ENCODE measurements at regions not wholly inside any gene's neighbourhood (a gene's known extent, or its start where the extent isn't known, plus 50 kb on each side); places are given as distances from the start of the nearest gene placed in this dataset.

DNA sequence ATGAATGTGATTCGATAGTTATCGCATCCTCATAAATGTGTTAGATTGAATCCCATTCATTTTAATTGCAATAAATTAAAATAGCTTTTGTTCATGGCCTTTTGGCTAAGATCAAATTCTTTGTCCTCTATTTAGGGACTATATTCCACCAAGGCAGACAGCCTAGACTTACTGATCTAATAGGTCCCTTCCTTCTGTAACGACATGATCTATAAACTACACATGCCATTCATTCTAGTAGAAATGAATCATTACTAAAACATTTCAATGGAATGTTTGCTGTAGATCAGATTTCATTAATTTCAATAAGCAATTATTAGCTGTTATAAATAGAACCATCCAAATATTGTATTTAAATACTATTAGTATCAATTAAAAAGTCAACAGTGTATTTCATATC, 526.6 kb upstream of the KLHL1 start:
- DNase-seq (ENCODE audit: low read depth in 2 of 2), result no peak
- TF ChIP-seq CTCF (IDR thresholded peaks at IDR 0.05; ENCODE audit: low read depth, low read length), result no peak
- H3K4me3 ChIP-seq (replicated peaks in 1 of 2; ENCODE audit: low read depth in 2 of 2, low read length in 2 of 2), result no peak overlapping the region

DNA sequence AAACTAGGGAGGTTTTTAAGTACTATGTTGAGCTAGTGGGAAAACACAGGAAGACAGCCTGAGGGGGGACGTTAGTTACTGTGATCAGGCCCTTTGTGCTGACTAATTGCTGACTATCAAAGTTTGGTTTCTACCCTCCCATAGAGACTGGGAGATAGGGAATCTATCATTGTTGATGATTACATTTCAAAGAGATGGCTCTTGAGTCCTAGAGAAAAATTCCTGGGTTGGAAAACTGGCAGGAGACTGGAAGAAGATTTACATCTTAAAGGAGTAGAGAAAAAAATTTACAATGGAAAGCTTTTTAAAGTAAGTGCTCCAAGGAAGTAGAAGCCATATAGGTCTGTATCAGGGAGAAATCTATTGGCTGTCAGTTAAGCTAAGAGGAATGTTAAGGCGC, 522.0 kb upstream of the KLHL1 start:
- TF ChIP-seq CTCF (IDR thresholded peaks at IDR 0.05; ENCODE audit: low read depth, low read length), result no peak
- no peak overlapping the region for H3K4me3 ChIP-seq (replicated peaks in 1 of 2; ENCODE audit: low read depth in 2 of 2, low read length in 2 of 2)
- DNase-seq (ENCODE audit: low read depth in 2 of 2), result no peak

- TF ChIP-seq CTCF (IDR thresholded peaks at IDR 0.05; ENCODE audit: low read depth, low read length), result peak; percentile 24
- no peak overlapping the region for H3K4me3 ChIP-seq (replicated peaks in 1 of 2; ENCODE audit: low read depth in 2 of 2, low read length in 2 of 2)
- DNase-seq (ENCODE audit: low read depth in 2 of 2), result peak; percentile 16 to 31
These were observed 515.0 kb upstream of the KLHL1 start for GRCh38 chr13:70623239-70623638.

DNA sequence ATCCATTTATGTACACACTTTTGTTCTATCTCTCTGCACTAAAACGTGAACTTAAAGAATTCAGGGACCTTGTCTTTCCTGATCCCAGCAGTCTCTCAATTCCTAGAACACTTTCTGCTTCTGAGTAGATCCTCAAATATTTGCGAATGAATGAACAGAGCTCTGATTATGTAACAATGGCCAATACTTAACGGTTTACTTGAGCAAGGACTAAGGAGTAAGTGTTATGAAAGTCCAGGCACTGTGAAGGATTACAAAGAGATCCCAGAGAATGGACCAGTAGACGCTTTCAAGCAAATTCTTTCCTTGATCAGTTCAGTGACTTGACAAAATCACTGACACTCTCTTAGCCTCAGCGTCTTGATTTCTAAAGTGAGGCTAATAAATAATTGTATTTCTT, 514.5 kb upstream of the KLHL1 start:
- DNase-seq (ENCODE audit: low read depth in 2 of 2), result peak in 1 of 2 donors; percentile 0
- no peak for TF ChIP-seq CTCF (IDR thresholded peaks at IDR 0.05; ENCODE audit: low read depth, low read length)
- no peak overlapping the region for H3K4me3 ChIP-seq (replicated peaks in 1 of 2; ENCODE audit: low read depth in 2 of 2, low read length in 2 of 2)

- H3K4me3 ChIP-seq (replicated peaks in 1 of 2; ENCODE audit: low read depth in 2 of 2, low read length in 2 of 2), result no peak overlapping the region
- TF ChIP-seq CTCF (IDR thresholded peaks at IDR 0.05; ENCODE audit: low read depth, low read length), result no peak
- DNase-seq (ENCODE audit: low read depth in 2 of 2), result no peak
These were observed 511.7 kb upstream of the KLHL1 start for GRCh38 chr13:70619936-70620335.

GRCh38 chr13:70616847-70617246, 508.6 kb upstream of the KLHL1 start:
- no peak for DNase-seq (ENCODE audit: low read depth in 2 of 2)
- TF ChIP-seq CTCF (IDR thresholded peaks at IDR 0.05; ENCODE audit: low read depth, low read length), result no peak
- H3K4me3 ChIP-seq (replicated peaks in 1 of 2; ENCODE audit: low read depth in 2 of 2, low read length in 2 of 2), result no peak overlapping the region

GRCh38 chr13:70613295-70613694, 505.0 kb upstream of the KLHL1 start:
- DNase-seq (ENCODE audit: low read depth in 2 of 2), result no peak
- TF ChIP-seq CTCF (IDR thresholded peaks at IDR 0.05; ENCODE audit: low read depth, low read length), result no peak
- H3K4me3 ChIP-seq (replicated peaks in 1 of 2; ENCODE audit: low read depth in 2 of 2, low read length in 2 of 2), result no peak overlapping the region
